T-cell (primary cell): ENCODE measurements at regions not wholly inside any gene's neighbourhood (a gene's known extent, or its start where the extent isn't known, plus 50 kb on each side); places are given as distances from the start of the nearest gene placed in this dataset.

Source experiments
- ATAC-seq, 4 experiments: fragments of 200-7000 bp in 3 of 4; fragments of 150-1000 bp in 1 of 4; cut with Tn5 transposase; replicated peaks in 1 of 4; 1 replicate in 3 of 4; 2 replicates in 1 of 4; pipeline ENCODE4 v1.10.0; 2021; ENCODE audit warnings: moderate library complexity in 3 of 4, mild to moderate bottlenecking in 2 of 4, moderate number of reproducible peaks in 1 of 4
- CTCF ChIA-PET, 2 donors: fragments of 300-600 bp; sonication (Branson Sonifier 250); formaldehyde crosslinking; loops; one replicate each; lab custom pipeline; 2022; ENCODE audit warnings: antibody characterized with exemption in 2 of 2; lab: Charles Lee
- POLR2A ChIA-PET, 2 donors: fragments of 300-600 bp; sonication (Branson Sonifier 250); formaldehyde crosslinking; loops; one replicate each; lab custom pipeline; 2022; ENCODE audit warnings: antibody characterized with exemption in 2 of 2; lab: Charles Lee
- DNase-seq, 35 experiments: peaks; one replicate each; pipeline versions ENCODE4 v3.0.0 to v3.0.0-alpha.2; 2013 to 2023
- H3K27ac ChIP-seq: one replicate; pipeline ENCODE4 v1.5.1; 2013; ENCODE audit warnings: low read length
- H3K27me3 ChIP-seq, 2 experiments: replicated peaks in 1 of 2; 1 replicate in 1 of 2; 2 replicates in 1 of 2; pipeline versions ENCODE4 v1.6.1 to v1.7.0; 2013; ENCODE audit warnings: low read length in 1 of 2, mixed read lengths in 1 of 2; ENCODE audit not compliant: control insufficient read depth in 2 of 2, insufficient read depth in 2 of 2; ENCODE audit errors: extremely low read depth in 1 of 2
- H3K36me3 ChIP-seq, 2 donors: 1 replicate in 1 of 2; 2 replicates in 1 of 2; pipeline versions ENCODE4 v1.6.1 to v1.7.0; 2013; ENCODE audit warnings: low read length in 1 of 2; ENCODE audit not compliant: control insufficient read depth in 2 of 2, insufficient read depth in 1 of 2; ENCODE audit errors: extremely low read depth in 1 of 2
- H3K4me1 ChIP-seq, 2 experiments: 1 replicate in 1 of 2; 2 replicates in 1 of 2; pipeline versions ENCODE4 v1.6.1 to v1.7.0; 2013; ENCODE audit warnings: low read length in 2 of 2, mixed read lengths in 1 of 2; ENCODE audit not compliant: insufficient read depth in 2 of 2, control insufficient read depth in 1 of 2; ENCODE audit errors: extremely low read depth in 1 of 2
- H3K4me3 ChIP-seq, 2 donors: 1 replicate in 1 of 2; 2 replicates in 1 of 2; pipeline versions ENCODE4 v1.5.1 to v1.7.0; 2013; ENCODE audit warnings: mild to moderate bottlenecking in 2 of 2, low read length in 1 of 2, moderate library complexity in 1 of 2; ENCODE audit not compliant: control insufficient read depth in 1 of 2; ENCODE audit errors: extremely low read depth in 1 of 2
- H3K9me3 ChIP-seq: 2 replicates; pipeline ENCODE4 v1.7.0; 2013
- H3K27ac Mint-ChIP-seq, 2 donors: one replicate each; pipeline ENCODE4 v1.8.0; 2020 to 2021; ENCODE audit warnings: mild to moderate bottlenecking in 2 of 2, mixed read lengths in 2 of 2
- H3K27me3 Mint-ChIP-seq, 2 donors: one replicate each; pipeline ENCODE4 v1.8.0; 2021 to 2022; ENCODE audit warnings: mixed read lengths in 2 of 2
- H3K36me3 Mint-ChIP-seq: one replicate; pipeline ENCODE4 v1.8.0; 2021; ENCODE audit warnings: mixed read lengths
- H3K4me1 Mint-ChIP-seq, 3 donors: one replicate each; pipeline ENCODE4 v1.8.0; 2020 to 2022; ENCODE audit warnings: mixed read lengths in 3 of 3, mild to moderate bottlenecking in 1 of 3
- H3K4me3 Mint-ChIP-seq, 3 donors: one replicate each; pipeline ENCODE4 v1.8.0; 2020 to 2022; ENCODE audit warnings: mild to moderate bottlenecking in 3 of 3, mixed read lengths in 3 of 3, moderate library complexity in 3 of 3
- H3K9me3 Mint-ChIP-seq, 3 donors: one replicate each; pipeline ENCODE4 v1.8.0; 2020 to 2022; ENCODE audit warnings: mixed read lengths in 3 of 3
- WGBS: methylation state at CpG from one replicate; pipeline ENCODE4 v1.1.5; 2013; ENCODE audit warnings: missing lambda C conversion rate; ENCODE audit not compliant: insufficient coverage; 5-methylcytosine and 5-hydroxymethylcytosine counted together

DNA sequence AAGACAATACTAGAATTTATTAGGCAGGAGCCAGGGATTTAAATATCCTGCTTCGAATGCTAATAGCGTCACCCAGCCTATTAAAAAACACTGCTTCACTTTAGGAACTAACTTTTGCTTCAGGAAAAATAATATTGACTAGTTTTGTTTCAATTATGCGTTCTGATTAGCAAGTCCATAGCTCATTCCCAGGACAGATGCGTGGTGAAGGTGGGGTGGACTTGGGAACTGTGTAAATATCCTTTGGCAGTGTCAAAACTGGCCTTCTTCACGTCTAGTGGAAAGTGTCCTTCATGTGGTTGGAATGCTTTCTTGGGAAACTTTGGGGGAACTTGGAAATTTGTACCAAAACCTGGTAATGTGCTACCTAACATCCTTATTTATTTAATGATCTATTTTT, 474.8 kb upstream of the NOVA1 start:
- ChIA-PET CTCF (no interaction called here), POLR2A (no interaction called here)
- DNase-seq (no peak), ATAC-seq (no peak)
- H3K27ac ChIP-seq = no peak overlapping the region
- H3K27me3 ChIP-seq = no peaks in the 10 kb centered on the region
- no peaks in the 10 kb centered on the region for H3K9me3 ChIP-seq
- Mint-ChIP-seq H3K36me3 (no peaks in the 10 kb centered on the region), H3K27me3 (no peaks in the 10 kb centered on the region), H3K4me3 (no peak overlapping the region), H3K9me3 (peaks cover 10 to 24% (median 17%) of the 10 kb centered on the region in 3 donors), H3K27ac (no peak overlapping the region), H3K4me1 (no peaks in the 10 kb centered on the region)
- H3K4me3 ChIP-seq = no peak overlapping the region
- 57% methylated on average over 1 of the region's 5 CpGs for WGBS
- no peaks in the 10 kb centered on the region for H3K4me1 ChIP-seq
- no peaks in the 10 kb centered on the region for H3K36me3 ChIP-seq

DNA sequence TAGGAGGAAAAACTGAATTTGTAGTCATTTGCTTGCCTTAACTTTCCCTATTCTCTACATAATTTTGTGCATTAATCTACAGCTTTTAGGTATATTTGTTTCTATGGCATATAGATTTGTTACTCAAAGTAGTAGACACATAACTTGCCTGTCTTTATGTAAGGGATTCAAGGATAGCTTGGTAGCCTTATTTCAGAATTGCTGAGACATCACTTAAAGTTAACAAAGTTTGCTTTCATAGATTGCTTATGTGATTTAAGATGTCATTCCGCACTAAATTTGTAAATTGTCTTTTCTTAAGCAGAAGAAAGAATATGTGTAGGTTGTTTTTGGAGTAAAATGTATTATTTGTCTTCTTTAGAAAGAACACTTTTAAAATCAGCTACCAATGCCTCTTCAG, 477.7 kb upstream of the NOVA1 start:
- no CpG with 5 or more reads among the region's 1 CpG for WGBS
- CTCF ChIA-PET = no interaction called here
- Mint-ChIP-seq H3K27ac (no peak overlapping the region), H3K4me3 (no peak overlapping the region), H3K36me3 (no peaks in the 10 kb centered on the region), H3K27me3 (no peaks in the 10 kb centered on the region), H3K9me3 (peaks cover 22 to 31% (median 28%) of the 10 kb centered on the region in 3 donors), H3K4me1 (no peaks in the 10 kb centered on the region)
- POLR2A ChIA-PET = no interaction called here
- DNase-seq (no peak), ATAC-seq (no peak)
- Histone ChIP-seq H3K4me1 (no peaks in the 10 kb centered on the region), H3K9me3 (no peaks in the 10 kb centered on the region), H3K27ac (no peak overlapping the region), H3K36me3 (no peaks in the 10 kb centered on the region), H3K4me3 (no peak overlapping the region), H3K27me3 (no peaks in the 10 kb centered on the region)

DNA sequence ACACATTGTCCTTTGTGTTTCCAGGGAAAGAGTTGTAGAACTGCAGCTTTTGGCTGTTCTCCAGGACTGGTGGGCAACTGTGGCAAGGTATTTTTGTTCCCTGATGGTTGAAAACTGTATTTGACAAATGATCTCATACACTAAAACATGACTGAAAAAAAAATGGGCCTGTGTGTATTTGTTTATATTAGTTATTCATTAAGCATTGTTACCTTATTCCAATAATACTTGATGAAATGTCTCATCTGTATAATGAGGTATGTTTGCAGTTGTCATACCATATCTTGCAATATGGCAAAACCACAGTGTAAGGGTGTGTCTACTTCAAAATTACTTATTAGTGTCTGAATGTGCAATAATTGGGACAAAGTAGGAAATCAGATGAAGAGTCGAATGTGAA, 479.4 kb upstream of the NOVA1 start:
- Histone ChIP-seq H3K27ac (no peak overlapping the region), H3K36me3 (no peaks in the 10 kb centered on the region), H3K27me3 (no peaks in the 10 kb centered on the region), H3K9me3 (no peaks in the 10 kb centered on the region), H3K4me1 (no peaks in the 10 kb centered on the region), H3K4me3 (no peak overlapping the region)
- Mint-ChIP-seq H3K4me3 (no peak overlapping the region), H3K4me1 (no peaks in the 10 kb centered on the region), H3K27ac (no peak overlapping the region), H3K36me3 (no peaks in the 10 kb centered on the region), H3K9me3 (peaks cover 19 to 28% (median 26%) of the 10 kb centered on the region in 3 donors), H3K27me3 (no peaks in the 10 kb centered on the region)
- ChIA-PET POLR2A (no interaction called here), CTCF (no interaction called here)
- ATAC-seq = no peak
- 71% methylated on average over 1 of the region's 1 CpG for WGBS
- DNase-seq = no peak

DNA sequence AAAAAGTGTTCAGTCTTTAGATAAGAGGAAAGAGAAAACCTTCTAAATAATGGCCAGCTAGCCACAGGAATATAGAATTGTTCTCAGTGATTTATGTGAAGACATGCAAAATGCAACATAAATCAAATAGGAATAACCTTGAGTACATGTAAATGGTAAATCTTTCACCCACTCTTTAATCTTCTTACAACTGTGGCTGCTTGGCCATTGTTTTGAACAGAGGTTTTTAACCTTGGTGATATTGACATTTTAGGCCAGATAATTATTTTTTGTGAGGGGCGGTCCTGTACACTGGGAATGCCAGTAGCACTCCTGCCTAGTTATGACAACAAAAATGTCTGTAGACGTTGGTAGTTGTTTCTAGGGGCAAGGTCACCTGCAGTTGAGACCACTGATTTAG, 479.9 kb upstream of the NOVA1 start:
- Mint-ChIP-seq H3K9me3 (peaks cover 24 to 33% (median 31%) of the 10 kb centered on the region in 3 donors), H3K36me3 (no peaks in the 10 kb centered on the region), H3K4me3 (no peak overlapping the region), H3K27me3 (no peaks in the 10 kb centered on the region), H3K27ac (no peak overlapping the region), H3K4me1 (no peaks in the 10 kb centered on the region)
- no peak overlapping the region for H3K27ac ChIP-seq
- H3K4me3 ChIP-seq = no peak overlapping the region
- 0% methylated on average over 1 of the region's 2 CpGs for WGBS
- CTCF ChIA-PET = no interaction called here
- H3K4me1 ChIP-seq = no peaks in the 10 kb centered on the region
- POLR2A ChIA-PET = no interaction called here
- ATAC-seq (no peak), DNase-seq (no peak)
- H3K36me3 ChIP-seq = no peaks in the 10 kb centered on the region
- H3K27me3 ChIP-seq = no peaks in the 10 kb centered on the region
- H3K9me3 ChIP-seq = no peaks in the 10 kb centered on the region

DNA sequence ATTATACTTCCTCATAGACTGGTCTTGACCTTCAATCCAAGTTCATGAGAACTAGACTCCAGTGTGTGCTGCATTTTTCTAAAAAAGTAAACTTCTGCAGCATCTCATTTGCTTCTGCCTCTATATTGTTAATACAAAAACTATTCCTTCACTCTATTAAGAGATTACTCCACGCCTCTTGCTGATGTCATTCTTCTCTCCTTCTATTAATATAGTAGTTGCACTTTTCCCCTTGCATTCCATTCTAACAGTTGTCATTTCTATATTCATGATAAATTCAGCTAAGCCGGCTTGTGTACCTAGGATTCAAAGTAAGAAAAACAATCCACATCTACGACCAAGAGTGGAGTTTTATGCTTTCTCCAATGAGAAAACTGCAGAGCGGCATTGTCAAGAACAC, 480.4 kb upstream of the NOVA1 start:
- no peak for ATAC-seq
- DNase-seq = no peak
- no peak overlapping the region for H3K4me3 ChIP-seq
- Mint-ChIP-seq H3K4me1 (no peaks in the 10 kb centered on the region), H3K27me3 (no peaks in the 10 kb centered on the region), H3K27ac (no peak overlapping the region), H3K36me3 (no peaks in the 10 kb centered on the region), H3K9me3 (peaks cover 24 to 35% (median 35%) of the 10 kb centered on the region in 3 donors), H3K4me3 (no peak overlapping the region)
- ChIA-PET POLR2A (no interaction called here), CTCF (no interaction called here)
- H3K36me3 ChIP-seq = no peaks in the 10 kb centered on the region
- H3K27me3 ChIP-seq = no peaks in the 10 kb centered on the region
- no peaks in the 10 kb centered on the region for H3K4me1 ChIP-seq
- H3K9me3 ChIP-seq = no peaks in the 10 kb centered on the region
- 43% methylated on average over 1 of the region's 4 CpGs for WGBS
- no peak overlapping the region for H3K27ac ChIP-seq

GRCh38 chr14:27079716-27080115, 481.9 kb upstream of the NOVA1 start:
- no CpG with 5 or more reads among the region's 1 CpG for WGBS
- ATAC-seq = no peak
- POLR2A ChIA-PET = no interaction called here

DNA sequence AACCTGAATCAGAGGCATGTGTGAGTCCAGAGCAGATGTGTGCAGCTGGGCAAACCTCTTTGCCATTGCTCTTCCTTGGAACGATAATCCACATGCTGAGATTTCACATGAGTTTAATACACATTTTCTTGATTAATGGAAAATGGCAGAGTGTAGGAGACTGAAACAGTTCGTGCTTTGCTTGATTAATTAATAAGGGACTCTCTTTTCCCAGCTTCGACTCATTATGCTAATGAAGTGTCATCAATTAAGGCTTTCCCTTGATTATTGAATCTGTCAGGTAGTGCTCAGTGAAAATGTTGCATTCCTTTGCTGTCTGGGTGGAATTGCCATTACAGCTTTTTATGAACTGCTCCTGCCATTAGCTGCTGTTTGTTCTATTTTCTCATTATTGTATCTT, 487.7 kb upstream of the NOVA1 start:
- H3K4me3 Mint-ChIP-seq = no peak overlapping the region
- Histone ChIP-seq H3K4me1 (no peaks in the 10 kb centered on the region), H3K27me3 (no peaks in the 10 kb centered on the region), H3K4me3 (no peak overlapping the region), H3K27ac (no peak overlapping the region), H3K36me3 (no peaks in the 10 kb centered on the region), H3K9me3 (no peaks in the 10 kb centered on the region)
- WGBS = 40% methylated on average over 1 of the region's 3 CpGs
- ATAC-seq (no peak), DNase-seq (no peak)
- no peaks in the 10 kb centered on the region for H3K36me3 Mint-ChIP-seq
- H3K27me3 Mint-ChIP-seq = no peaks in the 10 kb centered on the region
- no peak overlapping the region for H3K27ac Mint-ChIP-seq
- no peaks in the 10 kb centered on the region for H3K4me1 Mint-ChIP-seq
- ChIA-PET POLR2A (no interaction called here), CTCF (no interaction called here)
- H3K9me3 Mint-ChIP-seq = peaks cover 9 to 22% (median 21%) of the 10 kb centered on the region in 3 donors

More at GRCh38 chr14:27079716-27080115, 481.9 kb upstream of the NOVA1 start:
- H3K36me3 ChIP-seq = no peaks in the 10 kb centered on the region
- H3K9me3 Mint-ChIP-seq = peaks cover 24 to 35% (median 33%) of the 10 kb centered on the region in 3 donors
- no peaks in the 10 kb centered on the region for H3K36me3 Mint-ChIP-seq
- no peak overlapping the region for H3K4me3 ChIP-seq
- CTCF ChIA-PET = no interaction called here
- H3K27ac Mint-ChIP-seq = no peak overlapping the region
- no peaks in the 10 kb centered on the region for H3K27me3 Mint-ChIP-seq
- H3K4me1 ChIP-seq = no peaks in the 10 kb centered on the region
- H3K27me3 ChIP-seq = no peaks in the 10 kb centered on the region
- H3K27ac ChIP-seq = no peak overlapping the region
- no peaks in the 10 kb centered on the region for H3K9me3 ChIP-seq
- no peaks in the 10 kb centered on the region for H3K4me1 Mint-ChIP-seq
- DNase-seq = no peak
- no peak overlapping the region for H3K4me3 Mint-ChIP-seq
